ENCODE measurements at regions not wholly inside any gene's neighbourhood (a gene's known extent, or its start where the extent isn't known, plus 50 kb on each side); places are given as distances from the start of the nearest gene placed in this dataset.

- no peak for DNase-seq (ENCODE audit: low read depth)
These were observed 371.1 kb upstream of the POU3F2 start for GRCh38 chr6:98463038-98464000.

GRCh38 chr6:98467091-98467490, 367.3 kb upstream of the POU3F2 start:
- DNase-seq (ENCODE audit: low read depth), result no peak

- DNase-seq (ENCODE audit: low read depth), result no peak
These were observed 366.5 kb upstream of the POU3F2 start for GRCh38 chr6:98467902-98468301.

- no peak for DNase-seq (ENCODE audit: low read depth)
These were observed 365.2 kb upstream of the POU3F2 start for GRCh38 chr6:98469141-98469540.

- no peak for DNase-seq (ENCODE audit: low read depth)
These were observed 363.6 kb upstream of the POU3F2 start for GRCh38 chr6:98470821-98471220.

- DNase-seq (ENCODE audit: low read depth), result no peak
These were observed 362.9 kb upstream of the POU3F2 start for GRCh38 chr6:98471444-98471843.

- no peak for DNase-seq (ENCODE audit: low read depth)
These were observed 357.1 kb upstream of the POU3F2 start for GRCh38 chr6:98477231-98477630.

- DNase-seq (ENCODE audit: low read depth), result no peak
These were observed 349.7 kb upstream of the POU3F2 start for GRCh38 chr6:98484696-98485095.

- DNase-seq (ENCODE audit: low read depth), result no peak
These were observed 348.8 kb upstream of the POU3F2 start for GRCh38 chr6:98485593-98485992.

GRCh38 chr6:98486057-98486456, 348.3 kb upstream of the POU3F2 start:
- DNase-seq (ENCODE audit: low read depth), result no peak

GRCh38 chr6:98487612-98488011, 346.8 kb upstream of the POU3F2 start:
- DNase-seq (ENCODE audit: low read depth), result no peak

- DNase-seq (ENCODE audit: low read depth), result no peak
These were observed 336.1 kb upstream of the POU3F2 start for GRCh38 chr6:98498144-98498775.

GRCh38 chr6:98498866-98499265, 335.5 kb upstream of the POU3F2 start:
- no peak for DNase-seq (ENCODE audit: low read depth)

GRCh38 chr6:98514073-98514720, 320.2 kb upstream of the POU3F2 start:
- no peak for DNase-seq (ENCODE audit: low read depth)

- no peak for DNase-seq (ENCODE audit: low read depth)
These were observed 319.6 kb upstream of the POU3F2 start for GRCh38 chr6:98514796-98515195.

GRCh38 chr6:98516206-98516605, 318.2 kb upstream of the POU3F2 start:
- no peak for DNase-seq (ENCODE audit: low read depth)

- no peak for DNase-seq (ENCODE audit: low read depth)
These were observed 317.5 kb upstream of the POU3F2 start for GRCh38 chr6:98516866-98517265.

- DNase-seq (ENCODE audit: low read depth), result no peak
These were observed 308.5 kb upstream of the POU3F2 start for GRCh38 chr6:98525860-98526259.

- DNase-seq (ENCODE audit: low read depth), result no peak
These were observed 307.9 kb upstream of the POU3F2 start for GRCh38 chr6:98526465-98526864.

GRCh38 chr6:98529364-98529763, 305.0 kb upstream of the POU3F2 start:
- no peak for DNase-seq (ENCODE audit: low read depth)

- no peak for DNase-seq (ENCODE audit: low read depth)
These were observed 303.6 kb upstream of the POU3F2 start for GRCh38 chr6:98530732-98531131.

- DNase-seq (ENCODE audit: low read depth), result no peak
These were observed 302.4 kb upstream of the POU3F2 start for GRCh38 chr6:98532004-98532403.

GRCh38 chr6:98539741-98540140, 294.6 kb upstream of the POU3F2 start:
- no peak for DNase-seq (ENCODE audit: low read depth)
